ENCODE measurements at regions not wholly inside any gene's neighbourhood (a gene's known extent, or its start where the extent isn't known, plus 50 kb on each side); places are given as distances from the start of the nearest gene placed in this dataset.

- TF ChIP-seq CTCF (IDR thresholded peaks at IDR 0.05; ENCODE audit: insufficient read depth, low read depth, low read length): no peak
- TF ChIP-seq EZH2 (IDR thresholded peaks at IDR 0.05; ENCODE audit: insufficient read depth, low read length): no peak
Observed at GRCh38 chr13:97127842-97128241, 94.3 kb upstream of the MBNL2 start.

Measured in astrocyte (in vitro differentiated cells and primary cell).